Muscle of leg (tissue), 3 donors: ENCODE measurements at regions not wholly inside any gene's neighbourhood (a gene's known extent, or its start where the extent isn't known, plus 50 kb on each side); places are given as distances from the start of the nearest gene placed in this dataset.

ENCODE experiments used
- DNase-seq: peaks from one replicate; pipeline ENCODE4 v3.0.0; 2013
- H3K27ac ChIP-seq: one replicate; pipeline ENCODE4 v1.5.1; 2013; ENCODE audit warnings: mild to moderate bottlenecking, low read length, control low read depth
- H3K27me3 ChIP-seq: one replicate; pipeline ENCODE4 v1.6.1; 2013; ENCODE audit warnings: low read length; ENCODE audit not compliant: control insufficient read depth, insufficient read depth
- H3K36me3 ChIP-seq: one replicate; pipeline ENCODE4 v1.6.1; 2013; ENCODE audit warnings: low read length; ENCODE audit not compliant: control insufficient read depth, insufficient read depth
- H3K4me1 ChIP-seq: one replicate; pipeline ENCODE4 v1.6.1; 2013; ENCODE audit warnings: low read length; ENCODE audit not compliant: control insufficient read depth, insufficient read depth
- H3K4me3 ChIP-seq: one replicate; pipeline ENCODE4 v1.5.1; 2013; ENCODE audit warnings: low read length, control low read depth
- H3K9me3 ChIP-seq: replicated peaks from 2 replicates; pipeline ENCODE4 v1.6.1; 2013; ENCODE audit warnings: low read depth, low read length; ENCODE audit not compliant: control insufficient read depth
- WGBS: methylation state at CpG from one replicate; pipeline ENCODE4 v1.1.5; 2013; ENCODE audit warnings: missing lambda C conversion rate; ENCODE audit not compliant: insufficient coverage; 5-methylcytosine and 5-hydroxymethylcytosine counted together

GRCh38 chr2:138930571-138930970 is 150.4 kb upstream of the NXPH2 start:
- H3K27me3 ChIP-seq: no peaks in the 10 kb centered on the region
- H3K27ac ChIP-seq: no peak overlapping the region
- no peaks in the 10 kb centered on the region for H3K4me1 ChIP-seq
- no CpG with 5 or more reads among the region's 6 CpGs for WGBS
- no peaks in the 10 kb centered on the region for H3K9me3 ChIP-seq
- no peaks in the 10 kb centered on the region for H3K36me3 ChIP-seq
- H3K4me3 ChIP-seq: no peak overlapping the region
- no peak for DNase-seq

- no peaks in the 10 kb centered on the region for H3K9me3 ChIP-seq
- H3K27ac ChIP-seq: no peak overlapping the region
- no peaks in the 10 kb centered on the region for H3K27me3 ChIP-seq
- no peaks in the 10 kb centered on the region for H3K4me1 ChIP-seq
- no CpG with 5 or more reads among the region's 1 CpG for WGBS
- DNase-seq: no peak
- H3K4me3 ChIP-seq: no peak overlapping the region
- H3K36me3 ChIP-seq: no peaks in the 10 kb centered on the region
Measured at GRCh38 chr2:138928374-138929021, 148.3 kb upstream of the NXPH2 start.

GRCh38 chr2:138922973-138923563 is 142.9 kb upstream of the NXPH2 start:
- Histone ChIP-seq H3K4me3 (no peak overlapping the region), H3K4me1 (no peaks in the 10 kb centered on the region), H3K27me3 (no peaks in the 10 kb centered on the region), H3K9me3 (no peaks in the 10 kb centered on the region), H3K36me3 (no peaks in the 10 kb centered on the region), H3K27ac (no peak overlapping the region)
- no CpG with 5 or more reads among the region's 2 CpGs for WGBS
- peak; percentile 42 for DNase-seq

GRCh38 chr2:138919120-138919747 is 139.0 kb upstream of the NXPH2 start:
- no peaks in the 10 kb centered on the region for H3K9me3 ChIP-seq
- no peak overlapping the region for H3K4me3 ChIP-seq
- 13% methylated on average over 1 of the region's 4 CpGs for WGBS
- no peaks in the 10 kb centered on the region for H3K4me1 ChIP-seq
- H3K27ac ChIP-seq: no peak overlapping the region
- no peaks in the 10 kb centered on the region for H3K27me3 ChIP-seq
- H3K36me3 ChIP-seq: no peaks in the 10 kb centered on the region
- peak; percentile 46 for DNase-seq

- DNase-seq: peak; percentile 16
- Histone ChIP-seq H3K9me3 (no peaks in the 10 kb centered on the region), H3K27me3 (no peaks in the 10 kb centered on the region), H3K36me3 (no peaks in the 10 kb centered on the region), H3K4me3 (no peak overlapping the region), H3K27ac (no peak overlapping the region), H3K4me1 (no peaks in the 10 kb centered on the region)
- no CpG with 5 or more reads among the region's 1 CpG for WGBS
Measured at GRCh38 chr2:138910427-138910826, 130.2 kb upstream of the NXPH2 start.

- WGBS: 100% methylated on average over 1 of the region's 2 CpGs
- DNase-seq: no peak
Measured at GRCh38 chr2:138906549-138906948, 126.4 kb upstream of the NXPH2 start.

GRCh38 chr2:138902239-138902871 is 122.2 kb upstream of the NXPH2 start:
- no peak overlapping the region for H3K27ac ChIP-seq
- WGBS: 92% methylated on average over 24 of the region's 29 CpGs
- no peak for DNase-seq

More at GRCh38 chr2:138906549-138906948, 126.4 kb upstream of the NXPH2 start:
- Histone ChIP-seq H3K27me3 (no peaks in the 10 kb centered on the region), H3K4me1 (no peaks in the 10 kb centered on the region), H3K4me3 (no peak overlapping the region), H3K9me3 (no peaks in the 10 kb centered on the region), H3K36me3 (no peaks in the 10 kb centered on the region), H3K27ac (no peak overlapping the region)

GRCh38 chr2:138901530-138901929 is 121.3 kb upstream of the NXPH2 start:
- H3K36me3 ChIP-seq: no peaks in the 10 kb centered on the region
- no peak for DNase-seq
- no peak overlapping the region for H3K4me3 ChIP-seq
- H3K4me1 ChIP-seq: no peaks in the 10 kb centered on the region
- WGBS: 92% methylated on average over 11 of the region's 11 CpGs
- no peaks in the 10 kb centered on the region for H3K9me3 ChIP-seq
- H3K27me3 ChIP-seq: no peaks in the 10 kb centered on the region
- no peak overlapping the region for H3K27ac ChIP-seq

More at GRCh38 chr2:138902239-138902871, 122.2 kb upstream of the NXPH2 start:
- no peak overlapping the region for H3K4me3 ChIP-seq
- H3K9me3 ChIP-seq: no peaks in the 10 kb centered on the region
- no peaks in the 10 kb centered on the region for H3K36me3 ChIP-seq
- no peaks in the 10 kb centered on the region for H3K4me1 ChIP-seq
- H3K27me3 ChIP-seq: no peaks in the 10 kb centered on the region

GRCh38 chr2:138898855-138899254 is 118.7 kb upstream of the NXPH2 start:
- Histone ChIP-seq H3K4me1 (no peaks in the 10 kb centered on the region), H3K4me3 (no peak overlapping the region), H3K9me3 (no peaks in the 10 kb centered on the region), H3K36me3 (no peaks in the 10 kb centered on the region), H3K27me3 (no peaks in the 10 kb centered on the region), H3K27ac (no peak overlapping the region)
- DNase-seq: no peak

- Histone ChIP-seq H3K4me1 (no peaks in the 10 kb centered on the region), H3K27me3 (no peaks in the 10 kb centered on the region), H3K9me3 (no peaks in the 10 kb centered on the region), H3K27ac (no peak overlapping the region), H3K36me3 (no peaks in the 10 kb centered on the region), H3K4me3 (no peak overlapping the region)
- DNase-seq: no peak
- 90% methylated on average over 9 of the region's 12 CpGs for WGBS
Measured at GRCh38 chr2:138897274-138897673, 117.1 kb upstream of the NXPH2 start.
